Suprapubic skin (tissue), 4 donors: ENCODE measurements at regions not wholly inside any gene's neighbourhood (a gene's known extent, or its start where the extent isn't known, plus 50 kb on each side); places are given as distances from the start of the nearest gene placed in this dataset.

Source experiments
- DNase-seq, 2 donors: peaks; one replicate each; pipeline ENCODE4 v3.0.0-alpha.2; 2019; ENCODE audit warnings: low spot score in 2 of 2
- H3K27ac ChIP-seq: fragments of 200-600 bp; sonication (generic); one replicate; pipeline ENCODE4 v1.5.1; 2019
- H3K27me3 ChIP-seq: fragments of 200-600 bp; sonication (generic); one replicate; pipeline ENCODE4 v1.5.1; 2019
- H3K36me3 ChIP-seq: fragments of 200-600 bp; sonication (generic); one replicate; pipeline ENCODE4 v1.5.1; 2019
- H3K4me1 ChIP-seq: fragments of 200-600 bp; sonication (generic); one replicate; pipeline ENCODE4 v1.5.1; 2019
- H3K4me3 ChIP-seq: fragments of 200-600 bp; sonication (generic); one replicate; pipeline ENCODE4 v1.5.1; 2019; ENCODE audit warnings: mild to moderate bottlenecking
- H3K9me3 ChIP-seq: fragments of 200-600 bp; sonication (generic); one replicate; pipeline ENCODE4 v1.5.1; 2019
- CTCF ChIP-seq, 2 donors: fragments of 200-600 bp in 1 of 2; fragments of 450-650 bp in 1 of 2; sonication (generic) in 1 of 2; IDR thresholded peaks; one replicate each; pipeline ENCODE4 v1.5.1; 2016 to 2019; ENCODE audit warnings: antibody characterized with exemption in 2 of 2, mild to moderate bottlenecking in 1 of 2, moderate library complexity in 1 of 2
- EP300 ChIP-seq: sonication (generic); formaldehyde crosslinking; IDR thresholded peaks from one replicate; pipeline ENCODE4 v1.6.1; 2017; ENCODE audit warnings: antibody characterized with exemption
- POLR2A ChIP-seq, 2 donors: fragments of 450-650 bp; IDR thresholded peaks; one replicate each; pipeline ENCODE4 v1.6.1; 2017; ENCODE audit warnings: antibody characterized with exemption in 2 of 2, mild to moderate bottlenecking in 2 of 2, moderate library complexity in 2 of 2
- POLR2AphosphoS5 ChIP-seq, 3 donors: sonication (generic); formaldehyde crosslinking; IDR thresholded peaks; one replicate each; pipeline ENCODE4 v1.6.1; 2017; ENCODE audit warnings: antibody characterized with exemption in 3 of 3
- WGBS: methylation state at CpG from one replicate; pipeline ENCODE4 v1.1.5; 2018; 5-methylcytosine and 5-hydroxymethylcytosine counted together

GRCh38 chr13:95498886-95499285, 53.6 kb upstream of the CLDN10 start:
- TF ChIP-seq EP300 (no peak), CTCF (IDR thresholded peaks at IDR 0.05) (no peak), POLR2A (IDR thresholded peaks at IDR 0.05) (no peak)
- Histone ChIP-seq H3K4me3 (no peak overlapping the region), H3K9me3 (no peaks in the 10 kb centered on the region), H3K36me3 (no peaks in the 10 kb centered on the region), H3K27ac (no peak overlapping the region), H3K27me3 (no peaks in the 10 kb centered on the region), H3K4me1 (no peaks in the 10 kb centered on the region)
- no peak for DNase-seq
- 87% methylated on average over 8 of the region's 8 CpGs for WGBS

GRCh38 chr13:95499811-95500712, 52.5 kb upstream of the CLDN10 start:
- Histone ChIP-seq H3K27me3 (no peaks in the 10 kb centered on the region), H3K9me3 (no peaks in the 10 kb centered on the region), H3K36me3 (no peaks in the 10 kb centered on the region), H3K4me3 (no peak overlapping the region), H3K4me1 (no peaks in the 10 kb centered on the region), H3K27ac (no peak overlapping the region)
- TF ChIP-seq POLR2A (IDR thresholded peaks at IDR 0.05) (no peak), POLR2AphosphoS5 (IDR thresholded peaks at IDR 0.05) (no peak), EP300 (no peak), CTCF (IDR thresholded peaks at IDR 0.05) (no peak)
- DNase-seq, result no peak
- WGBS, result 77% methylated on average over 6 of the region's 6 CpGs

GRCh38 chr13:95502216-95502615, 50.3 kb upstream of the CLDN10 start:
- no peak overlapping the region for H3K4me3 ChIP-seq
- no peaks in the 10 kb centered on the region for H3K27me3 ChIP-seq
- H3K36me3 ChIP-seq, result no peaks in the 10 kb centered on the region
- H3K4me1 ChIP-seq, result no peaks in the 10 kb centered on the region
- no peaks in the 10 kb centered on the region for H3K9me3 ChIP-seq
- TF ChIP-seq EP300 (no peak), POLR2AphosphoS5 (IDR thresholded peaks at IDR 0.05) (no peak), POLR2A (IDR thresholded peaks at IDR 0.05) (no peak), CTCF (IDR thresholded peaks at IDR 0.05) (no peak)
- 47% methylated on average over 2 of the region's 2 CpGs for WGBS
- no peak overlapping the region for H3K27ac ChIP-seq
- no peak for DNase-seq
